GM18505 (cell line): ENCODE measurements at regions not wholly inside any gene's neighbourhood (a gene's known extent, or its start where the extent isn't known, plus 50 kb on each side); places are given as distances from the start of the nearest gene placed in this dataset.

Experiments
- ATAC-seq: cut with Tn5 transposase; IDR thresholded peaks from one replicate; pipeline ENCODE4 v1.9.1; 2021; ENCODE audit not compliant: unreplicated experiment
- POLR2A ChIP-seq: IDR thresholded peaks from 4 replicates; pipeline ENCODE4 v1.6.1; 2011; ENCODE audit warnings: borderline replicate concordance; ENCODE audit not compliant: insufficient read depth, insufficient read length; ENCODE audit errors: extremely low read depth

GRCh38 chr16:74100395-74101326 lies 196.0 kb upstream of the PSMD7 start:
- ATAC-seq, result no peak
- no peak for TF ChIP-seq POLR2A

DNA sequence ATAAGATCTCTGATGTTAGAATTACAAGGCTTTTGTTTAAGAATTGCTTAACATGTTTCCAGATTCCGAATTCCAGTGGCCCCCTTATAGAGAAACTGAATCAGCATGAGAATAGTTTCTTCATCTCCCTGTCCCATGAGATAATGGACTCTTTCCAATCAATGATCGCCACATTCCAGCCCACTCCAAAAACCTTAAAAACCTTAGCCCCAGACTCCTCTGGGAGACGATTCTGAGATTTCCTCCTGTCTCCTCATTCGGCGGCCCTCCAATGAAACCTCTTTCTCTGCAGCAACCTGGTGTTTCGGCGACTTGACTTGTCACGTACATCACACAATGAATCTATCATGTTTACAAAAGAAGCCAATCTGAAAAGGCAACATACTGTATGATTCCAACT lies 197.1 kb upstream of the PSMD7 start:
- no peak for TF ChIP-seq POLR2A
- ATAC-seq, result no peak

DNA sequence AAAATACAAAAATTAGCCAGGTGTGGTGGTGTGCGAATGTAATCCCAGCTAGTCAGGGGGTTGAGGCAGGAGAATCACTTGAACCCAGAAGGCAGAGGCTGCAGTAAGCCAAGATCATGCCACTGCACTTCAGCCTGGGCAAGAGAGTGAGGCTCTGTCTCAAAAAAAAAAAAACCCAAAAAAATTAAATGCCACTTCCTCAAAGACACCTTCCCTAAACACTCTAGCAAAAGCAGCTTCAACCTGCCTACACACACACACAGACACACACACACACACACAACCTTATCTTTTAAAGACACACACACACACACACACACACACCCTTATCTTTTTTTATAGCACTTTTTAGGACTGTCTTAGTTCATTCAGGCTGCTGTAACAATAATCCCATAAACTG lies 201.7 kb upstream of the PSMD7 start:
- TF ChIP-seq POLR2A, result no peak
- no peak for ATAC-seq

GRCh38 chr16:74094514-74094913 lies 202.1 kb upstream of the PSMD7 start:
- ATAC-seq, result no peak
- no peak for TF ChIP-seq POLR2A

DNA sequence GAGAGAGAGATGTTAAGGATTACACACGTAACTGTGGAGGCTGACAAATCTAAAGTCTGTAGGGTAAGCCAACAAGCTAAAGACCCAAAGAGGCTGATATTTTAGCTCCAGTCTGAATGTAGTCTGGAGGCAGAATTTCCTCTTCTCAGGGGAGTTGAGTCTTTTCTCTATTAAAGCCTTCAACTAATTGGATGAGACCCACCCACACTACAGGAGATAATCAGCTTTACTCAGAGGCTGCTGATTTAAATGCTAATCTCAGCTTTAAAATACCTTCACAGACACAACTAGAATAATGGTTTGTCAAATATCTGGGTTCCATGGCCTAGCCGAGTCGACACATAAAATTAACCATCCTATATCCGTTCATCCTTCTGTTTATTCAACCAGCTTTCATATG lies 204.3 kb upstream of the PSMD7 start:
- ATAC-seq, result no peak
- no peak for TF ChIP-seq POLR2A

GRCh38 chr16:74090871-74091270 lies 205.7 kb upstream of the PSMD7 start:
- ATAC-seq, result no peak

DNA sequence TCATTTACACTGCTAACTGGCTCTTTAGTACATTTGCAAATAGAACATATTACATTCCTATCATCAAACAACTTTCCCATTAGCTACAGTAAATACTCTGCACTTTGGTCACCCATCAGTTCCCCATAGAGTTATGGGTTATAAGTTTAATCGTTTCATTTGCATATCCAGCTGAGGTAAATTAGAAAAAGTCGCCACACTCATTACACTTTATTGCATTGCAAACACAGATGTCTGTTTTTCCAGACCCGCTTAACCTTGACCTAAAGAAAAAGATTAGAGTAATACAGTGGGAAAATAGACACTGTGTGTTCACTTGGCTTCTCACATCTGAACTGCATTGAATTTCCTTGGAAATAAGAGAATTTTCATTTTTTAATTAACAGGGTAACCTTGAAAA lies 213.1 kb upstream of the PSMD7 start:
- TF ChIP-seq POLR2A, result no peak
- ATAC-seq, result no peak

More at GRCh38 chr16:74090871-74091270, 205.7 kb upstream of the PSMD7 start:
- no peak for TF ChIP-seq POLR2A

DNA sequence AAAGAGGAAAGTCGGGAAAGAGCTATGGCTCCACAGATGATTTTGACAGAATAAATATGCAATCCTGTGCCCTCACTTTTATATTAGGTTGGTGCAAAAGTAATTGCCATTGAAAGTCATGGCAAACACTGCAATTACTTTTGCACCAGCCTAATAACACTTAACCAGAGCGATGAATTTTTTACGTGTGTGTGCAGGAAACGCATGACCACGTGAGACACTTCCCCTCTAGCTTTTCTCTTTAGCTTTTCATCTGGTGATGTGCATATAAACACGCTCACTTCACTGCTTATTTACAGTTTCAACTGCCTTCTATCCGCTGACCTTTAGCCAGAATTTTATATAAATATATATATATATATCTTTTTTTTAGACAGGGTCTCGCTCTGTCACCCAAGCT lies 216.3 kb upstream of the PSMD7 start:
- TF ChIP-seq POLR2A, result no peak
- no peak for ATAC-seq

- no peak for TF ChIP-seq POLR2A
- ATAC-seq, result no peak
Measured at GRCh38 chr16:74079232-74079586, 217.4 kb upstream of the PSMD7 start.

DNA sequence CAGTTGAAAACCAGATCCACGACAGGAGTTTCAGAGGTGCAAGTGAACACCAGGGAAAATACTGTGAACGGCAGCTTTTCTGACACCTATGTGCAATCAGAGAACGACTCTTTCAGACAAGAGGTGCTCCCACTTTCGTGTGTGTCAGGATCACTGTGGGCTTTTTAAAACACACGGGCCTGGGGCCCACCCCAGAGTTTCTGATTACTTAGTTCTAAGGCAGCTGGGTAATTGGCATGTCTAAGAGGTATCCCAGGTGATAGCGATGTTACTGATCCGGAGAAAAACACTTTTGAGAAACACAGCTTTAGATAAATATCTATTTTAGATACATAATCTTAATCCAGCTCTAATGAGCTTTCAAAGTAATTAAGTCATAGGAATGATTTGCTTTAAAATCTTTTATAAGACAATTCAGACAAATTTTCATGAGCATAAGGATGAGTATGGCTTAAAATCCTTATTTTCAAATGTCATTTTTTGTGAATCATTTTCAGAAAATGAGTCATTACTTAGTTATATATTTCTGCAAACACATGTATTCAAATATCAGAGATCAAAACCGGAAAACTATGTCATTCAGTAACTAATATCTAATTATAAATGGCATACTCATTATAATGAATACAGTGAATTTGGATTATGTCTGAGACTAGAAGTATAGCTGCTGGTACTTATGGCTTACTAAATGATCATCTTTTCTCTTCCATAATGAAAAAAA lies 217.9 kb upstream of the PSMD7 start:
- TF ChIP-seq POLR2A, result no peak
- no peak for ATAC-seq

DNA sequence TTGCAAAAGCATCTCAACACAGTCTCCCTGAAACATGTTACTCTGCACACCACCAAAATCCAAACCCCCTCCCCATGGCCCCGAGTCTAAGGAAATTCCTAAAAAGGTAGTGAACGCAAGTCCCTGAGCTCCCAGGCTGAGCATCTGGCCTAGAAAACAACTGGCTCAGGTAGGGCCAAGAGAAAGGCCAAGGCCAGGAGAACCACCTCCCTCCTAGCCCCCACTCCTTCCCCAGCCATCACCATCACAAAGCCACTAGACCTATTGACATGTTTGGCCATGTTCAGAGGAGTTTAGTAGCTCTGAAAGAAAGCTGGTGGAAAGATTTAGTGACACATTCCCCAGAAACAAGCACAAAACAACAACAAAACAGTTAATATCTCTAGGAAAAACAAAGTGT lies 220.0 kb upstream of the PSMD7 start:
- TF ChIP-seq POLR2A, result no peak
- no peak for ATAC-seq

DNA sequence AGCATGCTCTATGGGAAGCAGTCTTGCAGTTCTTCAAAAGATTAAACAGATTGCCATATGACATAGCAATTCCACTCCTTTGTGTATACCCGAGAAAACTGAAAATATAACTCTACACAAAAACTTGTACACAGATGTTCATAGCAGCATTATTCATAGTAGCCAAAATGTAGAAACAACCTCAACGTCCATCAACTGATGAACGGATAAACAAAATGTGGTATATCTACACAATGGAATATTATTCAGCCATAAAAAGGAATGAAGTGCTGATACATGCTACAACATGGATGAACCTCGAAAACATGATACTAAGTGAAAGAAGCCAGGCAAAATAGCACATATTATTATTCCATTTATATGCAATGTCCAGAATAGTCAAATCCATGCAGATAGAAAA lies 221.2 kb upstream of the PSMD7 start:
- ATAC-seq, result no peak
- TF ChIP-seq POLR2A, result no peak

GRCh38 chr16:74073456-74073855 lies 223.2 kb upstream of the PSMD7 start:
- no peak for TF ChIP-seq POLR2A
- ATAC-seq, result no peak

- ATAC-seq, result no peak
- no peak for TF ChIP-seq POLR2A
Measured at GRCh38 chr16:74071996-74072535, 224.5 kb upstream of the PSMD7 start.
